ENCODE measurements at regions not wholly inside any gene's neighbourhood (a gene's known extent, or its start where the extent isn't known, plus 50 kb on each side); places are given as distances from the start of the nearest gene placed in this dataset.
A peak's percentile ranks its signal among the peaks of the same experiment; 100 is the strongest.
"Not testable (repeated sequence)": the region's sequence is repeated elsewhere in the genome, so short reads cannot be mapped to it uniquely, and the experiment has no call there.

DNA sequence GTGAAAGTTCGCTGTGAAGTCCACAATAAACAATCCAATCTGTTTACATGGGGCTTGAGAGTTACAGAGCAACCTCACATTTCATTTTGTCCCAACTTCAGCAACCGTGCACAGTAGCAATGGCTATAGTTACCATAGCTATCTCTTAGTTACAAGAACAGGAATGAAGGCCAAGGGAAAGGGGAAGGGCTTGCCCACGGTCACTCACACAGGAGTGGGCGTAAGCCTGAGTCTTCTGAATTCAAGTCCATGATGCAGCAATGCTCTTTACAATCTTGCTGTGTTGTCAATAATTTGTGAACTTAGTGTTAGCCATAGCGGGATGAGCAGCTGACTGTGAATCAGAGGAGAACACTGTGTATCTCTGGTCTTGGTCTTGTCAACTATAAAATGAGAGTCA is 102.9 kb downstream of the ADAMTS15 start:
- no peak for DNase-seq

DNA sequence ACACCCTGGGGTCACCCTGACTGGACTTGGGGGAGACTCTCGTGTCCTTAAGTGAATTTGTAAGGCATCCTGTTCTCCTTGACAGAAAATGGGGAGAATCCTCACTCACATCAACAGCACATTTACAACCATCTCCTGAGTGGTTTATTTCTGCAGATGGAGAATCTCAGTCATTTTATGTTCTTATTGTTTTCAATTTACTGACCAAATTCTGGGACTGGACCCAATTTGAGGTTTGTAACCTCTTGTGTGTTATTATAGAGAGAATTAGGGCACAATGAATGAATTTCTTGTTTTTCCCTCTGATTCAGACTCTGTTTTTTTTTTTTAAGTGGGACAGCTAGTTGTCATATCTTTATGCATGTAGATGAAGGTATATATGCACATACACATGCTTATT is 104.9 kb downstream of the ADAMTS15 start:
- DNase-seq: no peak

DNA sequence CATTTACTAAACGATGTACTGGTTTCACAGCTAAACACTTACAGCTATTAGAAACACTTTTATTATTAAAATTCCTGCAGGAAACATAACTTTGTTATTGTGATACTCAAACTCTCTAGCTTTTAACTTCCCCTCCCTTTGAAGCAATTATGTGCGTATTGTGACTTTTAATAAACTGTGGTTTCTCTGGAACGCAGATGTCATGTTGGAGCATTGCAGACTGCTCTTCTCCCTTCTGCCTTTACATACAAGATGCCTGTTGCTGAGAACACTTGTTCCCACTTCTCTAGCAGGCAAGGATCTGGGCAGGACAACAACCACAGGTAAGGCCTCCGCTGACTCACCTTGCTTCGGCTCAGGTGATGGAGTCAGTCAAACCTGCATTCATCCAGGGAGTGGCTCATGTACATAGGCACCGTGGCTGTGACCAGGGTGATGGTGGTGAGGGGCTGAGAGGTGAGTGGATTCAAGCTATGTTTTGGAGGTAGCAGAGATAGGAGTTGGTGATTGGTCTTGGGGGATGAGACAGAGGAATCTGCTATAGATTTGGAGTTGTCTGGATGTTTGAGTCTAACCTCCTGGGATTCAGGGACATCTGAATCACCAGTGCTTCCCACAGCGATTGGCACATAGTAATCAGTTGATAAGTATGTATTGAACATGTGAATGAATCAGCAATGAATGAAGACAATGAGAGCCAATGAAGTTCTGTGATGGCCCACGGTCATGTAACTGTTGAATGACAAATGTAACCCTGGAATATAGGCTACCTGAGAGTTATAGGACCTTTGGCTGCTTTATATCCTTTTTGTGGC is 106.0 kb downstream of the ADAMTS15 start:
- no peak for DNase-seq

DNA sequence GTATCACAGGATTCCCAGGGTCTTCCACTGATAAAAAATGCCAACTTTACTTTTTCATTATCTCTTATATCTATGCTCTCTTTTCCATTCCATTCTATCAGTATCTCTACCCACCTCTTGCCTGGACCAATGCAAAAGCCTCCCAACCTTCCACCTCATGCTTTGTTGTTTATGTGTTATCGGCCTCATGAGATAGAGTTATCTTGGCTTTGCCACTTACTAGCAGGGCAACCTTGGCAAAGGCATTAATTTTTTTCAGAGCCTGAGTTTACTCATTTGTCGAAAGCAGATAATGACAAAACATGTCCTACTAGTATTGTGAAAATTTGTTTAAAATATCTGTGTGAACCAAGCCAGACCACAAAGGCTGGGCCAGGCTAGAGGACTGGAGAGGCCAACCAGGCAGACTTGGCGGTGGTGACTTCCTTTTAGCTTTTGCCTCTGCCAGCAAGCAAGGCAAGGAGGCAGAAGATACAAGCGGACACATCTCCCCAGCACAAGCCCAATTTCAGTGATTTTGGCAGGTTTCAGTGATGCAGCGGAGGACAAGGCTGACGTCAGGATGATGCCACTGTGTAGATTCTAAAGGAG is 106.9 kb downstream of the ADAMTS15 start:
- no peak for DNase-seq

DNA sequence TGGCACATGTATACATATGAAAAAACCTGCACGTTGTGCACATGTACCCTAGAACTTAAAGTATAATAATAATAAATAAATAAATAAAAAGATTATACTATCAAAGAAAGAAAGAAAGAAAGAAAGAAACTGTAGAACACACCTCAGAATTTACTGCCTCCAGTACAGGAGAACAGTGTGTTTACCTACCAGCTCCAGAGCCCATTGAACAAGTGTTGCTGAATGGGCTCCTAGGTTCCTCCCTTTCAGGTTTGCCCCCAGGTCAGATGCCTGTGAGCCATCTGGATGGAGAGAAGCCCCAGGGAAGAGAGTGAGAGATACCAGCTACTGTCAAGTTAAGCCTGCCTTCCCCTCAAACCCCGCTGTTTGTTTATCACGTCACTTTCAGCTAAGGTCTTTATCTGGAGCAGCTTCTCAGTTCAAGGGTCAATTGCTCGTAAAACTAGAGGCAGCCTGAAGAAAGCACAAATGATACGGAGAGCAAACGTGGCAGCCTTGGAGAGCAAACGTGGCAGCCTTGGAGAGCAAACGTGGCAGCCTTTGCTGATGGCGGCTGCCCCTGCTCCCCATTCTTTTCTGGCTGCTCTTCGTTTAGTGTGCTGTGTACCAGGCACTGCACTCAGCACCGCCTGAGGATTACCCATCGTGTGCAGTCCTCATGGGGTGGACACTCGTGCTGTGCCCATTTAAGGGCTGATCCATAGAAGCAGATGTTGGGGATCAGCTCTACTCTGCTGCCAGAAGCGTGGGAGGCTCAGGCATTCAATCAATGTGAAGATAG is 111.7 kb downstream of the ADAMTS15 start:
- DNase-seq: no peak

DNA sequence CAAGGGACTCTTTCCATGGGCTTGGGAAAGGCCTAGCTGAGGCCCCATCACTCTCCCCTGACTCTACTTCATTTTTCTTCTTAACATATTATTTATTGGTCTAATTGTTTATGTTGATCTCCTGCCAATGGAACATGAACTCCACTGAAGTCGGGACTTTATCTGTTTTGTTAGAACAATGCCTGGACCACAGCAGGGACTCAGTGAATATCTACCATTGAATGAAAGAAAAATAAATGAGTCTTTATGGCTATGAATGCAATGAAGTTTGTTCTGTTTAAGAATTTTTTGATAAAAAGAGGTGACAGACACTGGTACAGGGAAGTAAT is 112.3 kb downstream of the ADAMTS15 start:
- DNase-seq: no peak

DNA sequence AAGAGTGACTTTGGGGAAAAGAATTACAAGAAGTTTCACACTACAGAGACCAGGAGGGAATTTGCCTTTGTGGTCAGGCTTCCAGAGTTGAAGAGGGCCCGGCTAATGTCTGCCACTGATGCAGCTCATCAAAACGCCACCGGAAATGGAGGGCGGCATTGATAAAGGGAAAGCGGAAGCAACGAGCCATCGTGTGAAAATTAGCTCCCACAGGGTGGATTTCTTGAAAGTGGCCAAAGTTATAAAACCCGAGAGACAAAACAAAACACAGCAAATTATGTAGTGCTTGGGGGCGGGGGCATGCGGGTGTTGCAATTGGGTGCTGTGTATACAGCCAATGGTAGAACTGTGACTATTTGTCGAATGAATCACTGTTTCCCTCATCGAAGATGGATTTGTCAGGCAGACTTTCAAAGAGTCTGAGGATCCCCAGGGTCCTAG is 113.0 kb downstream of the ADAMTS15 start:
- DNase-seq: peak; percentile 73

DNA sequence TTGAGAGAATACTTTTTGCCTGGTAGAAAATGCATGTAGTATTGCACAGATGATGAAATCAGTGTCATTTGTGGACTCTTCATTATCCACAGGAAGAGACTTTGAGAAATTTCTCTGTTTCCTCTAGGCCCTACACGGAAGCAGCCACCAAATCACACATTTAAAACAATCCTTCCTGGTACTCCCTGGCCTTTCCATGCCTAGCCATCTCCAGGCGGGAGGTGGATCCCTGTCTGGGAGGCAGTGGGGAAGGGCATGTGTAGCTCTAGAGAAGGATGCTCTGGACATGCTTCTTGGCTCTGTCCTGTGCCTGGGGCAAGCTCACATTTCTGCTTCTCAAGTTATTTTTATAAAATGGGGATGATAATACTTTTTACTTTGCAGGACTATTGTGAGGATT is 114.1 kb downstream of the ADAMTS15 start:
- DNase-seq: no peak

DNA sequence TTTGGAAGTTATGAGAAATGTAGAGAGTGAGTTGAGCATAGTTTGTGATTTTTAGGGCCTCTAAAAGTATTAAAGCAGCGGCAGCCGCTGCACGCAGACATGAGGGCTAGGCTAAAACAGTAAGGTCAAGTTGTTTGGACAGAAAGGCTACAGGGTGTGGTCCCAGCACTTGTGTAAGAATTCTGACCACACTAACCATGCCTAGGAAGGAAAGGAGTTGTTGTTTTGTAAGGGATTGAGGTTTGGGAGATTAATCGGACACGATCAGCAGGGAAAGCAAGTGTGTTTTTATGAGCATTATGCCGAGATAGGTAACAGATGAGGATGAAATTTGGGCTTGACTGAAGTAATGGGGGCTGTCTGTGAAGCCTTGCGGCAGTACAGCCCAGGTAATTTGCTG is 117.9 kb downstream of the ADAMTS15 start:
- DNase-seq: not testable (repeated sequence)

DNA sequence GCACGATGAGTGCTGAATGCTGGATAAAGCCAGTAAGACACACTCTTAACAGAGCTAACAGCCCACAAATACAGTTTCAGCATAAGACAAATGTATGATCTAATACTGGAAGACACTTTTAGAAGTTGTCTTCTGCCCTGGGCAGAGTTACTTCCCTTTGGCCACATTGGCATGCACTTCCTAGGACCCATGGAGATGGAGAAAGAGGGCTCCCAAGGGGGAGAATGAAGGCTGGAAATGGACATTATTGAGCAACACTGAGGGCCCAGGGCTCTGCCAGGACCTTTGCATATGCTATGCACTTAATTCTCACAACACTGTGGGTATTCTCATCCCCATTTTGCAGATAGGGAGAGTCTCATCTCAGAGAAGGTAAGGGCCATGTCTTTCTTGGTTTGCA is 123.1 kb downstream of the ADAMTS15 start:
- no peak for DNase-seq

DNA sequence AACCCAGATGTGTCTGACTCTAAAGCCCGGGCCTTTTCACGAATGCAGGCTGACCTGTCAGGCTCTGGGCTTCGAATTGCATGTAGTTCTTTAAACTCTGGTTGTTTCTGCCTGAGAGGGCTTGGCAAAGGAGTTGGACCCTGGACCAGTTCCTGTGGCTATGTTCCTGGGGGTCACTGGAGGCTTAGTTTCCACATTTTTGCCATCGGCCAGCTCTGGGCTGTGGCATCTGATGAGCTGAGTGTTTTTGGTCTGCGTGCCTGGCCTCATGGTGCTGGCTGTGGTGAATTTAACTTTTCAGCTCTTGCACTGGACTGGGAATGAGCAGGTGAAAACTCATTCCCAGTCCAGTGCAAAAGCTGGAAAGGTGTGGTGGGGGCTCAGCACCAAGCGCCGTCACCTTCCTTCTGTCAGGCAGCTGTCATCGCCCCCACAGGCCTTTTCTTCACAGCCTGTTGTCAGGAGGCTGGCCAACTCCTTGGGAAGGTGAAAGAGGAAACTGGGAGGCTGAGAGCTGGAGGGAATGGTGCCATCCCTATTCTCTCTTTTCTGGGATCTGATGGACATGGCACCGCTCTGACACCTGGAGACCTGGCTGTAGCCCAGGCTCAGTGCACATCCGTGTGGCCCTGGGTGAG is 123.6 kb downstream of the ADAMTS15 start:
- no peak for DNase-seq

DNA sequence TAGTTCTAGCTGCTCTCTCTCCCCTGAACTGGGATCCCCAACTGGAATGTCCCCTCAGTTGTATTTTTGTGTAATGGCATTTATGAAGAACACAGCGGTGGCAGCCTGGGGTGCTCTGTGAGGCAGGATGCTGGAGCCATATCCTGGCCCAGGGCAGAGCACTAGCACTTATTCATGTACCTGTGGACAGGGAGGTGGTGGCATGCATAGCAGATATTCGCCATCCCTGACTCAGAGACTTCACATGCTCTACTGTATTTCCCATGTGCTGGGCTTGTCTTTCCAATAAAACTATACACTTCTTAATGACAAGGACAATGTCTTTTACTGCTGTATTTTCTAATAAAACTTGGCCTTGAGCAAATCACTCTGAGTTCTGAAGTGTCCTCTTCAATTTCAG is 125.3 kb downstream of the ADAMTS15 start:
- DNase-seq: no peak

DNA sequence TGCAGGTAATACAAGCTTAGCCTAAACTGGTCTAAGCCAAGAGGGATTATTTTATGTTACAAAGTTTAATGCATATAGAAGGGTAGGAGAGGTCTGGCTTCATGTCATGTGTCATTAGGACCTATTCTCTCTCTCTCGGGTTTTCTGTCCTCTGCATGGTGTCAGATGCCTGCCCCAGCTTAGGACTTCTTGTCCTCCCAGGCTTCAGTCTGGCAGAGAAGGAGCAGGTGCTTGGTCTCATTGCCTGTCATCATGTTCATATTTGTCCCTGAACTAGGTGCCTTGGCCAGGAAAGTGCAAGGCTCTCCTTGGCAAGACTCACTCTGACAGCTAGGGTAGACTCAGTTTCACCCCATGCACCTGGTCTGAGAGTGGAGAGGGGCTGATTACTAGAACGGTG is 126.3 kb downstream of the ADAMTS15 start:
- DNase-seq: no peak

DNA sequence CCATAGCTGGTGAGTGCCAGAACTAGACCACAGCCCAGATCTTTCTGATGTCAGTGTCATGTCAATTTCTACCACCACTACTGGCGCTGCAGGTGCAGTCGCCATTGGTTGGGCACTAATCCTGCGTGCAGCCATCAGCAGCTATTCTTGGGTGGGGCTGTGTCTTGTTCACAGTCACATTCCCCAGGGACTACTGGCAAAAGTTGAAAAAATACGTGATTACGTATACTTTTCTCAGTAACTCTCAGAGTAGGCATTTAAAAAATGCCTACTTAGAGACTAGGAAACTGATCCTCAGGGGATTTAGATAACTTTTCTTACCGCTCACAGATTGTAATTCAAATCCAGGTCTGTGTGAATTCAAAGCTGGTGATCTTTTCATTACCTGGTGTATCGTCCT is 127.7 kb downstream of the ADAMTS15 start:
- no peak for DNase-seq

DNA sequence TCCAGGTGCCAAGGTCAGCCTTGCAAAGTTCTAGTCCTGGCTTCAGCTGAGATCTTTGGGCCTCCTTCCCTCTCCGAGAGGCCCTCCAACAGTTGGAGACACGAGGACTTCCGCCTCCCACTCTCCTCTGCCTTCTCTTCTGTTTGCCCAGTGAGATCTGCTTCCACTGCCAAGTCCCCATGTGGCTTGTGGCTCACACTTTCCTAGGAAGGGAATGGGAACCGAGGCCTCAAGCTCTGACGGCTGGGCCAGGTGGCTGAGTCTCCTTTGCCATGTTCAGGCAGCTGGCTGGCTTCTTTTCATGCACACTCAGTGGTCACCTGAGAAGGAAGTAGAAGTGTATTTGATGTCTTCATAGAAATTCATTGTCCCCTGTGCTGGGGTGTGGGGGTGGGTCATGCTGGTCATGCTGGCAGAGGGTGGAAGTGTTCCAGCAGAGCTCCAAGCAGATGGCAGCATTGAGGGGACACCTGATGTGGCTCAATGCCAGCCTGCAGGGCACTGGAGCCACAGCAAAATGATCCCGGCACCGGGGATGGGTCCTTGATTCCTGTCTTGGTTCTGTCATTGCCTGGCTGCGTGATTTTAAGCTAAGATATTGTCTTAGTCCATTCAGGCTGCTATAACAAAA is 130.4 kb downstream of the ADAMTS15 start:
- DNase-seq: no peak

DNA sequence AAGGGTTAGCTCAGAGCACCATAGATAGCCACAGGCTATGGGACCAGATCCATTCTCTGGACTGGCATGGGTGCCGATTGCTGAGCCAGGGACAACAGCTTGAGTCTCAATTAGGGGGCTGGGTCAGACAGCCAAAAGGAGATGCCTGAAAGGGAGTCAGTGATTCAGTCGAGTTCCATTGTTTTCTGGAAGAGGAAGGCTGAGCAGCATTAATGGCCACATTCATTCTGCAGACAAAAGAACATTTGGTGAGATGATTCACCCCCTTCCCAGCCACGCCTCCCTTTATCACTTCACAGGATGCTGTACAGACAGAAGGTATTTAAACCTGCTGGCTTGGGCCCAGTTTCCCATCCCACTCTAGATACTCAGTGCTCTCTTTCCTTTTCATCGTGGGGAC is 131.9 kb downstream of the ADAMTS15 start:
- peak; percentile 94 for DNase-seq

DNA sequence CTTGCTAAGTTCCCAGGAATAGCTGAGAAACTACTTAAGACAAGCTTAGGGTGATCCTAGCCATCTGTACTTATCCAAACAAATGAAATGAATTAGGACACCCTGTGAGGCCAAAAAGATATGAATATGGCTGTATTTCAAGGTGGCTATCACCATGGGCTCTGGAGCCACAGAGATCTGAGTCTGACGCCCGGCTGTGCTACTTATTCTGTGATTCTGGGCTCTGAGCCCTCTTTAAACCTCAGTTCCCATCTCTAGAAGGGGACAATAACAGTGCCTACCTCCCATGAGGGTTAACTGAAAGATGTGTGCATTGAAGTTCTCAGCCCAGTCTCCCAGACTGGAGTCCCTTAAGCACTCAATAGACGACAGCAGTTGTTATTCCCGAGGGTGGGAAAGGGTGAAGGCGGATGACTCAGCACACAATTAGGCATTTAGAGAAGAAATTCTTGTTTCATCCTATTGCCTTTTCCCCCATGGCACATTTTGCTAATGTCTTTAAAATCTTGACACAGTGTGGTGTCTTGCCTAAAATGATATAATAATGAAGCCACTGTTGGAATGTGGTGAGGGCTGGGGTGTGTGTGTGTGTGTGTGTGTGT is 132.5 kb downstream of the ADAMTS15 start:
- peak; percentile 97 for DNase-seq

DNA sequence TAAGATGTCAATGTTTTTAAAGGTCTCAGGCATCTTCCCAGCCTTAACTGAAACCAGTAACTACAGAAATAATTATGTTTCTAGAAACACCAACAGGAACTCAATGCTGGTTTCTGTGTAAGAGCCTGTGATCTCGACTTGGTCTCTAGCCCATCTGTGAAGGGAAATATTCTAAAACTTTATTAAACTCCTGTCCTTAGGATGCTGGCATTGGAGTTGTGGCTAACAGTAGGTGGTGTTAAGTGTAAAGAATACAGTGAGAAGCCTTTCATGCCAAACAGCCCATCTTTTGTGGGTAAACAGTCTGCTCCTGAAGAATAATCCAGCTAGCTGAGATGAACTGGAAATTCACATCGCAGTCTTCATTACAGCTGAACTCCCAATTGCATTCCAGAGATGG is 133.2 kb downstream of the ADAMTS15 start:
- peak; percentile 57 for DNase-seq

DNA sequence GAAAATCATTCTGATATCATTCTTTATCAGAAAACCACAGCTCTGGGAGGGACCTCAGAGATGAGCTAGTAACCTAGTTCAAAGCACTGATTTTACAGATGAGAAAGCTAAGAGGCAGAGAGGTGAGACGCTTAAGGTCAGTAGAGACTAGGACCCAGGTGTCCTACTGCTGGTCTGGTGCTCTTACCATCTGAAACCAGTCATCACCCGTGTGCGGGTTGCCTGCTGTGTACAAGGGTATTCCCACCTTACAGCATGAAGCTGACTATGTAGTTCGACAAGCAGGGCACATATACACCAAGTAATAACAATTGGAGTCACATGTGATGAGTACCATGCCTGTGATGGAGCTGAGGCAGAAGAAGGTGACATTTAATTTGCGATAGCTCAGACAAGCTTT is 133.7 kb downstream of the ADAMTS15 start:
- no peak for DNase-seq

DNA sequence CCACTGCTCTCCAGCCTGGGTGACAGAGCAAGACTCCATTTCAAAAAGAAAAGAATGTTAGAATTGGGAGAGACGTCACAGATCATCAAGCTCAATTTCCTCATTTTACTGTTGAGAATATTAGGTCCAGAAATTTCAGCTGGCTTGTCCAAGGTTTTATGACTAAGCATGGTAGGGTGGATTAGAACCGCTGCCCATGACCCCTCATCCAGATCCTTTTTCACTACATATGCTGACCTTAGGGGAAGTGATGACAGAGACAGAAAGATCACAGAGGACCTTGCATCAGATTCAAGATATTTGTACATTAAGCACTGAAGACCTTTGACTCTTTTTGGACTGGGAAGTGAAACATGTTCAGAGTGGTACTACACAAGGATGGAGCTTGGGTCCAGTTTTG is 134.5 kb downstream of the ADAMTS15 start:
- no peak for DNase-seq

DNA sequence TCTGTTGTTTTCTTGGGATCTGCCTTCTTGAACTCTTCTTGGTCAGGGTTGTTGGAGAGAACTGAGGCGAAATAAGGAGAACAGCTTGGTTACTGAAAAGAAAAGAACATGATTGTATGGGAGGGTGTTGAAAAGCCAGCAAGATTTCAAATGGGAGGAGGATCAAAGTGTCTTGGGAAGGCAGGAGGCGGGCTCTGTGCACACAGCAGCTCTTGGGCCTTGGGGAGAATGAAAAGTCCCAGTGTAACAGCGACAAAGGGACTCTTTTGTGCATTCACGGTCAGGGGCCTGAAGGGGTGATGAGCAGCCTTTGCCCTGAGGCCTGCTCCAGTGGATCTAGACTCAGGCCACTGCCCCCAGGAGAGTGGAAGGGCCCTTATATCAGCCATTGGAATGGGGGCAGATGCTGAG is 135.4 kb downstream of the ADAMTS15 start:
- DNase-seq: no peak

DNA sequence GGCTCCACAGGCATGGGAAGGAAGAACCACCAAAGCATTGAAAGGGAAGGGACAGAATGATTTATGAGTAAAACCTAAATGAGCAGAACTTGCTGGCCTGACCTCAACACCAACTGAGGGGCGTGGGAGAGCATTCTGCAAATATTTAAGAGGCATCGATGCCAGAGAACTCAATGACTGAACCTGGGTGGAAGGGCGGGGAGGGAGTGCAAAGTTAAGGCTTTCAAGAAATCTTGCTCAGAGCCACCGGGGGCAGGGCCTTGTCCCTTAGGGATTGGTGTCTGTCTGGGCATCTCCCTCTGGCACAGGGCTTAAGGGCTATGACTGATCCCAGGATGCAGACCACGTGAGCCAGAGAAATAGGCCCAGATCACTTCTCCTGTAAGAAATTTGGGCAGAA is 137.1 kb downstream of the ADAMTS15 start:
- DNase-seq: peak; percentile 81
